Ovary (tissue), 3 donors: ENCODE measurements at regions not wholly inside any gene's neighbourhood (a gene's known extent, or its start where the extent isn't known, plus 50 kb on each side); places are given as distances from the start of the nearest gene placed in this dataset.

Experiments
- CTCF ChIP-seq, 3 donors: fragments of 450-650 bp in 2 of 3; fragments of 200-600 bp in 1 of 3; IDR thresholded peaks; one replicate each; pipeline versions ENCODE4 v1.5.1 to v1.8.0; 2016 to 2022; ENCODE audit warnings: antibody characterized with exemption in 3 of 3, mild to moderate bottlenecking in 1 of 3
- EP300 ChIP-seq: sonication (generic); formaldehyde crosslinking; IDR thresholded peaks from one replicate; pipeline ENCODE4 v1.6.1; 2017; ENCODE audit warnings: antibody characterized with exemption
- POLR2A ChIP-seq: fragments of 450-650 bp; IDR thresholded peaks from one replicate; pipeline ENCODE4 v1.6.1; 2017; ENCODE audit warnings: antibody characterized with exemption, mild to moderate bottlenecking, moderate library complexity
- donor health status: DM: no; HTN: no; CAD: no.

- TF ChIP-seq CTCF (IDR thresholded peaks at IDR 0.05) (no peak), POLR2A (no peak), EP300 (no peak)
These were observed 106.4 kb upstream of the FAM20C start for GRCh38 chr7:85883-86515.
